ENCODE measurements at regions not wholly inside any gene's neighbourhood (a gene's known extent, or its start where the extent isn't known, plus 50 kb on each side); places are given as distances from the start of the nearest gene placed in this dataset.
"Not testable (repeated sequence)": the region's sequence is repeated elsewhere in the genome, so short reads cannot be mapped to it uniquely, and the experiment has no call there.

GRCh38 chr4:12016729-12017128 is 588.0 kb upstream of the HS3ST1 start:
- no peak overlapping the region for H3K4me3 ChIP-seq (ENCODE audit: control insufficient read depth, low read depth, low read length)
- no peak for TF ChIP-seq CTCF (IDR thresholded peaks at IDR 0.05; ENCODE audit: control insufficient read depth, insufficient read depth, low read depth, low read length, missing control alignments)
- DNase-seq (ENCODE audit: low read depth): no peak

GRCh38 chr4:12005471-12005870 is 576.8 kb upstream of the HS3ST1 start:
- DNase-seq (ENCODE audit: low read depth): no peak
- no peak for TF ChIP-seq CTCF (IDR thresholded peaks at IDR 0.05; ENCODE audit: control insufficient read depth, insufficient read depth, low read depth, low read length, missing control alignments)
- H3K4me3 ChIP-seq (ENCODE audit: control insufficient read depth, low read depth, low read length): no peak overlapping the region

- DNase-seq (ENCODE audit: low read depth); H3K4me3 ChIP-seq (ENCODE audit: control insufficient read depth, low read depth, low read length): not testable (repeated sequence)
Measured at GRCh38 chr4:11996581-11996980, 567.9 kb upstream of the HS3ST1 start.

- TF ChIP-seq CTCF (IDR thresholded peaks at IDR 0.05; ENCODE audit: control insufficient read depth, insufficient read depth, low read depth, low read length, missing control alignments): no peak
- no peak overlapping the region for H3K4me3 ChIP-seq (ENCODE audit: control insufficient read depth, low read depth, low read length)
- no peak for DNase-seq (ENCODE audit: low read depth)
Measured at GRCh38 chr4:11976726-11977263, 548.1 kb upstream of the HS3ST1 start.

GRCh38 chr4:11973270-11973669 is 544.6 kb upstream of the HS3ST1 start:
- TF ChIP-seq CTCF (IDR thresholded peaks at IDR 0.05; ENCODE audit: control insufficient read depth, insufficient read depth, low read depth, low read length, missing control alignments): no peak
- H3K4me3 ChIP-seq (ENCODE audit: control insufficient read depth, low read depth, low read length): no peak overlapping the region
- DNase-seq (ENCODE audit: low read depth): no peak

GRCh38 chr4:11970754-11971153 is 542.1 kb upstream of the HS3ST1 start:
- no peak for TF ChIP-seq CTCF (IDR thresholded peaks at IDR 0.05; ENCODE audit: control insufficient read depth, insufficient read depth, low read depth, low read length, missing control alignments)
- DNase-seq (ENCODE audit: low read depth): no peak
- H3K4me3 ChIP-seq (ENCODE audit: control insufficient read depth, low read depth, low read length): no peak overlapping the region

- DNase-seq (ENCODE audit: low read depth): no peak
- no peak for TF ChIP-seq CTCF (IDR thresholded peaks at IDR 0.05; ENCODE audit: control insufficient read depth, insufficient read depth, low read depth, low read length, missing control alignments)
Measured at GRCh38 chr4:11966782-11967181, 538.1 kb upstream of the HS3ST1 start.

More at GRCh38 chr4:11966782-11967181, 538.1 kb upstream of the HS3ST1 start:
- no peak overlapping the region for H3K4me3 ChIP-seq (ENCODE audit: control insufficient read depth, low read depth, low read length)
